H1 (cell line): ENCODE measurements at regions not wholly inside any gene's neighbourhood (a gene's known extent, or its start where the extent isn't known, plus 50 kb on each side); places are given as distances from the start of the nearest gene placed in this dataset.

Source experiments
- CTCF ChIA-PET: fragments of 300-600 bp; sonication (Branson Sonifier 250); formaldehyde crosslinking; loops from one replicate; lab custom pipeline; 2021; ENCODE audit not compliant: partially characterized antibody; lab: Charles Lee
- POLR2A ChIA-PET: fragments of 300-600 bp; sonication (Branson Sonifier 250); formaldehyde crosslinking; loops from one replicate; lab custom pipeline; 2021; ENCODE audit warnings: inconsistent platforms; ENCODE audit not compliant: partially characterized antibody; lab: Charles Lee
- DNase-seq, 2 experiments: peaks; one replicate each; pipeline versions ENCODE4 v3.0.0 to v3.0.0-alpha.2; 2010 to 2022; ENCODE audit warnings: low spot score in 2 of 2, low read depth in 1 of 2, mixed read lengths in 1 of 2
- FAIRE-seq: peaks from 2 replicates; lab custom pipeline; 2011; peaks lifted over from hg19 to GRCh38; lab: Jason Lieb, UNC
- H2AFZ ChIP-seq: 2 replicates; pipeline ENCODE4 v1.8.1; 2012; ENCODE audit warnings: low read length, inconsistent platforms
- H2AK5ac ChIP-seq: 2 replicates; pipeline ENCODE4 v1.6.1; 2013; ENCODE audit warnings: low read depth, low read length
- H2BK120ac ChIP-seq: replicated peaks from 2 replicates; pipeline ENCODE3; 2013; ENCODE audit warnings: low read depth, low read length, inconsistent platforms
- H2BK12ac ChIP-seq: 2 replicates; pipeline ENCODE4 v1.6.1; 2013; ENCODE audit warnings: low read depth, low read length
- H2BK15ac ChIP-seq: 2 replicates; pipeline ENCODE4 v1.6.1; 2013; ENCODE audit warnings: low read length
- H2BK20ac ChIP-seq: 2 replicates; pipeline ENCODE4 v1.6.1; 2013; ENCODE audit warnings: low read length
- H2BK5ac ChIP-seq: 2 replicates; pipeline ENCODE4 v1.6.1; 2013; ENCODE audit warnings: low read depth, low read length
- H3K14ac ChIP-seq: 2 replicates; pipeline ENCODE4 v1.6.1; 2013; ENCODE audit warnings: inconsistent platforms; ENCODE audit not compliant: insufficient read length
- H3K18ac ChIP-seq: 2 replicates; pipeline ENCODE4 v1.6.1; 2013; ENCODE audit warnings: low read length; ENCODE audit errors: extremely low read depth
- H3K23ac ChIP-seq: 2 replicates; pipeline ENCODE4 v1.6.1; 2013; ENCODE audit warnings: inconsistent platforms; ENCODE audit not compliant: insufficient read length
- H3K23me2 ChIP-seq: 2 replicates; pipeline ENCODE4 v1.6.1; 2013; ENCODE audit warnings: low read depth, low read length
- H3K27ac ChIP-seq: 2 replicates; pipeline ENCODE4 v1.6.1; 2011; ENCODE audit warnings: low read depth, low read length, inconsistent platforms
- H3K27me3 ChIP-seq, 4 experiments: replicated peaks in 1 of 4; 1 replicate in 1 of 4; 2 replicates in 3 of 4; pipeline versions ENCODE4 v1.6.1 to v1.8.1; 2011 to 2013; ENCODE audit warnings: low read length in 3 of 4, mild to moderate bottlenecking in 3 of 4, inconsistent platforms in 2 of 4, mixed read lengths in 2 of 4, moderate library complexity in 1 of 4; ENCODE audit not compliant: control insufficient read depth in 3 of 4, insufficient read depth in 3 of 4; ENCODE audit errors: extremely low read depth in 1 of 4
- H3K36me3 ChIP-seq, 4 experiments: 2 replicates each; pipeline versions ENCODE4 v1.6.1 to v1.8.1; 2011 to 2013; ENCODE audit warnings: mild to moderate bottlenecking in 4 of 4, low read length in 3 of 4, moderate library complexity in 2 of 4, control low read depth in 1 of 4, inconsistent platforms in 1 of 4; ENCODE audit not compliant: insufficient read depth in 4 of 4, control insufficient read depth in 2 of 4
- H3K4ac ChIP-seq: replicated peaks from 2 replicates; pipeline ENCODE3; 2013; ENCODE audit warnings: low read length, low read depth, mixed read lengths, inconsistent platforms; ENCODE audit not compliant: insufficient read length
- H3K4me1 ChIP-seq, 4 experiments: replicated peaks in 1 of 4; 1 replicate in 1 of 4; 2 replicates in 3 of 4; pipeline versions ENCODE4 v1.6.1 to v1.8.1; 2011 to 2013; ENCODE audit warnings: low read length in 3 of 4, inconsistent platforms in 2 of 4, mixed read lengths in 1 of 4; ENCODE audit not compliant: insufficient read depth in 4 of 4, control insufficient read depth in 3 of 4
- H3K4me2 ChIP-seq, 2 experiments: 2 replicates each; pipeline versions ENCODE4 v1.6.1 to v1.8.1; 2011 to 2013; ENCODE audit warnings: low read depth in 2 of 2, low read length in 2 of 2, control low read depth in 1 of 2, inconsistent platforms in 1 of 2, mild to moderate bottlenecking in 1 of 2; ENCODE audit not compliant: insufficient read depth in 1 of 2
- H3K4me3 ChIP-seq, 4 experiments: fragments of 200-600, 300-600 bp in 1 of 4; sonication (generic), shearing (Covaris generic), sonication (Bioruptor Twin) in 1 of 4; 2 replicates each; pipeline versions ENCODE4 v1.5.1 to v1.8.1; 2011 to 2016; ENCODE audit warnings: low read length in 4 of 4, low read depth in 3 of 4, control low read depth in 2 of 4, inconsistent platforms in 2 of 4, mild to moderate bottlenecking in 2 of 4, mixed read lengths in 1 of 4, moderate library complexity in 1 of 4; ENCODE audit not compliant: insufficient read depth in 2 of 4; ENCODE audit errors: extremely low read depth in 1 of 4
- H3K56ac ChIP-seq: replicated peaks from 2 replicates; pipeline ENCODE3; 2013; ENCODE audit warnings: low read depth, mild to moderate bottlenecking, mixed read lengths, low read length, inconsistent platforms; ENCODE audit not compliant: insufficient read length
- H3K79me1 ChIP-seq: 2 replicates; pipeline ENCODE4 v1.6.1; 2013; ENCODE audit warnings: low read depth, low read length, control low read depth
- H3K79me2 ChIP-seq, 2 experiments: 2 replicates each; pipeline versions ENCODE4 v1.6.1 to v1.8.1; 2012 to 2013; ENCODE audit warnings: low read length in 2 of 2, mild to moderate bottlenecking in 2 of 2, inconsistent platforms in 1 of 2; ENCODE audit not compliant: insufficient read depth in 2 of 2, control insufficient read depth in 1 of 2
- H3K9ac ChIP-seq, 4 experiments: replicated peaks in 1 of 4; 1 replicate in 1 of 4; 2 replicates in 3 of 4; pipeline versions ENCODE4 v1.6.1 to v1.8.1; 2011 to 2013; ENCODE audit warnings: low read depth in 3 of 4, low read length in 3 of 4, control low read depth in 2 of 4, mild to moderate bottlenecking in 2 of 4, moderate library complexity in 2 of 4, inconsistent platforms in 1 of 4; ENCODE audit errors: extremely low read depth in 1 of 4
- H3K9me3 ChIP-seq, 2 experiments: 2 replicates each; pipeline versions ENCODE4 v1.6.1 to v1.8.1; 2012 to 2013; ENCODE audit warnings: mild to moderate bottlenecking in 2 of 2, moderate library complexity in 2 of 2, control low read depth in 1 of 2, inconsistent platforms in 1 of 2, low read depth in 1 of 2, low read length in 1 of 2, mixed read lengths in 1 of 2; ENCODE audit not compliant: insufficient read depth in 2 of 2
- H4K20me1 ChIP-seq, 2 experiments: replicated peaks in 1 of 2; 2 replicates each; pipeline versions ENCODE3 to v1.8.1; 2011 to 2013; ENCODE audit warnings: inconsistent platforms in 2 of 2, low read length in 2 of 2, mild to moderate bottlenecking in 1 of 2; ENCODE audit not compliant: insufficient read depth in 2 of 2, control insufficient read depth in 1 of 2
- H4K5ac ChIP-seq: 2 replicates; pipeline ENCODE4 v1.6.1; 2013; ENCODE audit warnings: low read length, low read depth, mixed read lengths, inconsistent platforms; ENCODE audit not compliant: insufficient read length
- H4K8ac ChIP-seq: 2 replicates; pipeline ENCODE4 v1.8.0; 2013; ENCODE audit warnings: mild to moderate bottlenecking, moderate library complexity, low read length, inconsistent platforms; ENCODE audit not compliant: insufficient read depth; ENCODE audit errors: extremely low read depth
- H4K91ac ChIP-seq: replicated peaks from 2 replicates; pipeline ENCODE3; 2013; ENCODE audit warnings: low read length, mixed read lengths, inconsistent platforms; ENCODE audit not compliant: insufficient read length
- RFX5 ChIP-seq: IDR thresholded peaks from 2 replicates; pipeline ENCODE4 v1.6.1; 2011; ENCODE audit warnings: low read depth, low read length, improper control_type of control experiment, borderline replicate concordance
- SUZ12 ChIP-seq: fragments of 200-600 bp; sonication (generic); IDR thresholded peaks from 2 replicates; pipeline ENCODE4 v1.6.1; 2012; ENCODE audit warnings: mild to moderate bottlenecking, inconsistent platforms, low read length, moderate library complexity, mixed read lengths
- WGBS, 2 experiments: shearing (Covaris generic) in 1 of 2; methylation state at CpG; one replicate each; pipeline versions ENCODE4 v1.1.6 to v1.1.7; 2013 to 2015; ENCODE audit warnings: low lambda C conversion rate in 2 of 2, mixed read lengths in 2 of 2, inconsistent platforms in 1 of 2, low coverage in 1 of 2, missing lambda C conversion rate in 1 of 2; ENCODE audit not compliant: insufficient replicate concordance in 2 of 2, insufficient coverage in 1 of 2, insufficient read length in 1 of 2; ENCODE audit errors: extremely low coverage in 1 of 2, missing lambda C conversion rate in 1 of 2; 5-methylcytosine and 5-hydroxymethylcytosine counted together

GRCh38 chr9:108058135-108058814 is 568.7 kb upstream of the KLF4 start:
- H2BK12ac ChIP-seq, result no peak overlapping the region
- no peak for TF ChIP-seq RFX5
- no peak for TF ChIP-seq SUZ12
- TF ChIP-seq, all 59 proteins: peak for 0
- H4K8ac ChIP-seq, result no peak overlapping the region
- no peak overlapping the region for H2BK15ac ChIP-seq
- no peaks in the 10 kb centered on the region for H3K9me3 ChIP-seq
- FAIRE-seq (no peak), DNase-seq (no peak)
- CTCF ChIA-PET, result interaction anchor here (1.1 kb wide), 1 partner anchor 14 kb away, joined by 3 read pairs; no protein-coding TSS in a partner anchor
- H3K27ac ChIP-seq, result no peak overlapping the region
- no peaks in the 10 kb centered on the region for H3K23me2 ChIP-seq
- no peak overlapping the region for H3K9ac ChIP-seq
- H3K79me2 ChIP-seq, result no peaks in the 10 kb centered on the region
- H3K4ac ChIP-seq, result no peak overlapping the region
- no peak overlapping the region for H4K91ac ChIP-seq
- H3K14ac ChIP-seq, result no peak overlapping the region
- no peak overlapping the region for H3K18ac ChIP-seq
- H2AK5ac ChIP-seq, result no peak overlapping the region
- no peaks in the 10 kb centered on the region; a peak in 1 of 8 replicates for H3K36me3 ChIP-seq
- no peak overlapping the region for H2BK20ac ChIP-seq
- H3K79me1 ChIP-seq, result no peaks in the 10 kb centered on the region
- H3K4me2 ChIP-seq, result no peak overlapping the region
- H2BK5ac ChIP-seq, result no peak overlapping the region
- POLR2A ChIA-PET, result no interaction called here
- H3K4me3 ChIP-seq, result no peak overlapping the region
- H4K5ac ChIP-seq, result no peak overlapping the region
- 93% methylated on average over 6 of the region's 6 CpGs; no CpG with 5 or more reads in 1 of the 2 experiments for WGBS, 2 experiments
- H2BK120ac ChIP-seq, result no peak overlapping the region
- no peak overlapping the region for H3K56ac ChIP-seq
- no peak overlapping the region for H2AFZ ChIP-seq
- no peak overlapping the region for H3K23ac ChIP-seq
- H4K20me1 ChIP-seq, result no peaks in the 10 kb centered on the region
- no peaks in the 10 kb centered on the region; a peak in 1 of 7 replicates for H3K27me3 ChIP-seq
- H3K4me1 ChIP-seq, result peaks cover 0 to 7% (median 2%) of the 10 kb centered on the region in 4 experiments; a peak in 4 of 7 replicates
